RKO (cell line): ENCODE measurements at regions not wholly inside any gene's neighbourhood (a gene's known extent, or its start where the extent isn't known, plus 50 kb on each side); places are given as distances from the start of the nearest gene placed in this dataset.
A peak's percentile ranks its signal among the peaks of the same experiment; 100 is the strongest.
"Not testable (repeated sequence)": the region's sequence is repeated elsewhere in the genome, so short reads cannot be mapped to it uniquely, and the experiment has no call there.

Experiments used
- DNase-seq: peaks from one replicate; pipeline ENCODE4 v3.0.0-alpha.2; 2016; ENCODE audit warnings: low spot score

- DNase-seq, result peak; percentile 41
Observed at GRCh38 chr1:148315071-148315811, 163.2 kb upstream of the NBPF11 start.

- no peak for DNase-seq
Observed at GRCh38 chr1:148310807-148311206, 158.7 kb upstream of the NBPF11 start.

- DNase-seq, result no peak
Observed at GRCh38 chr1:148309940-148310500, 157.9 kb upstream of the NBPF11 start.

GRCh38 chr1:148308832-148309458 is 156.9 kb upstream of the NBPF11 start:
- no peak for DNase-seq

GRCh38 chr1:148307583-148308185 is 155.6 kb upstream of the NBPF11 start:
- no peak for DNase-seq

- not testable (repeated sequence) for DNase-seq
Observed at GRCh38 chr1:148304935-148305334, 152.9 kb upstream of the NBPF11 start.

GRCh38 chr1:148302586-148303364 is 150.7 kb upstream of the NBPF11 start:
- DNase-seq, result not testable (repeated sequence)

GRCh38 chr1:148297852-148298251 is 145.8 kb upstream of the NBPF11 start:
- not testable (repeated sequence) for DNase-seq

- no peak for DNase-seq
Observed at GRCh38 chr1:148296511-148296910, 144.4 kb upstream of the NBPF11 start.

GRCh38 chr1:148294116-148294807 is 142.2 kb upstream of the NBPF11 start:
- DNase-seq, result no peak

- DNase-seq, result no peak
Observed at GRCh38 chr1:148293651-148294050, 141.6 kb upstream of the NBPF11 start.

- DNase-seq, result no peak
Observed at GRCh38 chr1:148292915-148293314, 140.8 kb upstream of the NBPF11 start.

GRCh38 chr1:148290881-148291280 is 138.8 kb upstream of the NBPF11 start:
- DNase-seq, result no peak

- no peak for DNase-seq
Observed at GRCh38 chr1:148289647-148290046, 137.6 kb upstream of the NBPF11 start.

- DNase-seq, result not testable (repeated sequence)
Observed at GRCh38 chr1:148285946-148286345, 133.9 kb upstream of the NBPF11 start.

GRCh38 chr1:148280831-148281572 is 128.9 kb upstream of the NBPF11 start:
- not testable (repeated sequence) for DNase-seq

GRCh38 chr1:148279002-148279542 is 127.0 kb upstream of the NBPF11 start:
- not testable (repeated sequence) for DNase-seq

- DNase-seq, result not testable (repeated sequence)
Observed at GRCh38 chr1:148277865-148278279, 125.8 kb upstream of the NBPF11 start.

GRCh38 chr1:148267066-148267465 is 115.0 kb upstream of the NBPF11 start:
- not testable (repeated sequence) for DNase-seq
